Gastroesophageal sphincter (tissue), 3 donors: ENCODE measurements at regions not wholly inside any gene's neighbourhood (a gene's known extent, or its start where the extent isn't known, plus 50 kb on each side); places are given as distances from the start of the nearest gene placed in this dataset.

ENCODE experiments used
- EP300 ChIP-seq: sonication (generic); formaldehyde crosslinking; IDR thresholded peaks from one replicate; pipeline ENCODE4 v1.6.1; 2017; ENCODE audit warnings: antibody characterized with exemption, mild to moderate bottlenecking
- POLR2A ChIP-seq, 2 donors: fragments of 450-650 bp; IDR thresholded peaks; one replicate each; pipeline ENCODE4 v1.6.1; 2017; ENCODE audit warnings: antibody characterized with exemption in 2 of 2, mild to moderate bottlenecking in 2 of 2, moderate library complexity in 1 of 2
- POLR2AphosphoS5 ChIP-seq: sonication (generic); formaldehyde crosslinking; IDR thresholded peaks from one replicate; pipeline ENCODE4 v1.6.1; 2017; ENCODE audit warnings: antibody characterized with exemption
- TF ChIP-seq, protein P1 (sequence below), 4 experiments: fragments of 200-600 bp in 2 of 4; fragments of 450-650 bp in 2 of 4; sonication (generic) in 1 of 4; IDR thresholded peaks; one replicate each; pipeline ENCODE4 v1.5.1; 2017 to 2019; ENCODE audit warnings: antibody characterized with exemption in 4 of 4, mild to moderate bottlenecking in 2 of 4, moderate library complexity in 2 of 4

DNA sequence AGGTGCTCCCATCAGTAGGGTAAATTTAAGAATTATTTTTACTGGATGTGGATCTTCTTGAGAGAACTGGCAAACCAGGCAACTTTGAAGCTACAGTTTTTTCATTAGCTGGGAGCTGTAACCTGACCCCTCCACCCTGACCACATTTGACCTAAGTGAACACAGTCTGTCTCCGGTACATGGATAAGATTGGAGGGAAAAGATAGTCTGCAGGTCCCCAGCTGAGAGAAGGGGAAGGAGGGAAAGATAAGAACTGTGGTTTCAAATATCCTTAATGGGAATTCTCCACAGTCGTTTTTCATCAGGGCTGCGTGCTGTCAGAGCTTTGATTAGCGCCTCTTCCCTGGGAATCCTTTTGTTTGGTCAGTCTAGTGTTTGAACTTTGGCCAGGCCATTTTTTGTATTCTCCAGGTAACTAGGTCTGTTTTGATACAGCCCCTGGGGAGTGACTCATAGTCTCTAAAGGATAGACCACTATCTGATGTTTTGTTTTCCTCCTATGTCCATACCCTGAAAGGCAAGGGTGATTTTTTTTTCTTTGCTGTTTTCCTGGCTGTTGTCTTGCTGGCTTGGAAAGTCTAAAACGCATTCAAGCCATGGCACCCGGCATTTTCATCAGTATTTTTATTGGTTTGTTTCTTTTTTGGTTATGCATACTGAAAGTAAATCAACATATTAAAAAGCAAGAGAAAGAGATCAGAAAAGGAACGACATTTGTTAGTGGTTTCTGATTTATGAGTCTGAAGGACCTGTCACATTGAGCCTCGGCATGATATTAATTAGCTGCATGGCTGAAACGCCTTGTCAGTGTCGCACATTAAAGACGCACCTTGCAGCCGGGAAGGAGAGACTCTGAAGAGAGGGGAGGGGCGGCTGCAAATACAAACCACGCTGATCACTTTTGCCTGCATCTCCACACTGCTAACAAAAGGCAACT lies 183.4 kb upstream of the FN1 start:
- TF ChIP-seq, protein P1, sequence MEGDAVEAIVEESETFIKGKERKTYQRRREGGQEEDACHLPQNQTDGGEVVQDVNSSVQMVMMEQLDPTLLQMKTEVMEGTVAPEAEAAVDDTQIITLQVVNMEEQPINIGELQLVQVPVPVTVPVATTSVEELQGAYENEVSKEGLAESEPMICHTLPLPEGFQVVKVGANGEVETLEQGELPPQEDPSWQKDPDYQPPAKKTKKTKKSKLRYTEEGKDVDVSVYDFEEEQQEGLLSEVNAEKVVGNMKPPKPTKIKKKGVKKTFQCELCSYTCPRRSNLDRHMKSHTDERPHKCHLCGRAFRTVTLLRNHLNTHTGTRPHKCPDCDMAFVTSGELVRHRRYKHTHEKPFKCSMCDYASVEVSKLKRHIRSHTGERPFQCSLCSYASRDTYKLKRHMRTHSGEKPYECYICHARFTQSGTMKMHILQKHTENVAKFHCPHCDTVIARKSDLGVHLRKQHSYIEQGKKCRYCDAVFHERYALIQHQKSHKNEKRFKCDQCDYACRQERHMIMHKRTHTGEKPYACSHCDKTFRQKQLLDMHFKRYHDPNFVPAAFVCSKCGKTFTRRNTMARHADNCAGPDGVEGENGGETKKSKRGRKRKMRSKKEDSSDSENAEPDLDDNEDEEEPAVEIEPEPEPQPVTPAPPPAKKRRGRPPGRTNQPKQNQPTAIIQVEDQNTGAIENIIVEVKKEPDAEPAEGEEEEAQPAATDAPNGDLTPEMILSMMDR (IDR thresholded peaks at IDR 0.05) = no peak
- TF ChIP-seq POLR2AphosphoS5 (no peak), POLR2A (IDR thresholded peaks at IDR 0.05) (no peak), EP300 (no peak)
